Esophagus muscularis mucosa (tissue), 3 donors: ENCODE measurements at regions not wholly inside any gene's neighbourhood (a gene's known extent, or its start where the extent isn't known, plus 50 kb on each side); places are given as distances from the start of the nearest gene placed in this dataset.

ENCODE experiments used
- POLR2A ChIP-seq: fragments of 450-650 bp; IDR thresholded peaks from one replicate; pipeline ENCODE4 v1.6.1; 2017; ENCODE audit warnings: antibody characterized with exemption, moderate library complexity, mild to moderate bottlenecking, low read depth
- TF ChIP-seq, protein P1 (sequence below), 3 experiments: fragments of 200-600 bp in 2 of 3; fragments of 450-650 bp in 1 of 3; sonication (generic) in 2 of 3; IDR thresholded peaks; one replicate each; pipeline ENCODE4 v1.5.1; 2017 to 2019; ENCODE audit warnings: antibody characterized with exemption in 3 of 3, mild to moderate bottlenecking in 2 of 3, moderate library complexity in 1 of 3

DNA sequence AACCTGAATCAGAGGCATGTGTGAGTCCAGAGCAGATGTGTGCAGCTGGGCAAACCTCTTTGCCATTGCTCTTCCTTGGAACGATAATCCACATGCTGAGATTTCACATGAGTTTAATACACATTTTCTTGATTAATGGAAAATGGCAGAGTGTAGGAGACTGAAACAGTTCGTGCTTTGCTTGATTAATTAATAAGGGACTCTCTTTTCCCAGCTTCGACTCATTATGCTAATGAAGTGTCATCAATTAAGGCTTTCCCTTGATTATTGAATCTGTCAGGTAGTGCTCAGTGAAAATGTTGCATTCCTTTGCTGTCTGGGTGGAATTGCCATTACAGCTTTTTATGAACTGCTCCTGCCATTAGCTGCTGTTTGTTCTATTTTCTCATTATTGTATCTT lies 487.7 kb upstream of the NOVA1 start:
- no peak for TF ChIP-seq POLR2A
- TF ChIP-seq, protein P1, sequence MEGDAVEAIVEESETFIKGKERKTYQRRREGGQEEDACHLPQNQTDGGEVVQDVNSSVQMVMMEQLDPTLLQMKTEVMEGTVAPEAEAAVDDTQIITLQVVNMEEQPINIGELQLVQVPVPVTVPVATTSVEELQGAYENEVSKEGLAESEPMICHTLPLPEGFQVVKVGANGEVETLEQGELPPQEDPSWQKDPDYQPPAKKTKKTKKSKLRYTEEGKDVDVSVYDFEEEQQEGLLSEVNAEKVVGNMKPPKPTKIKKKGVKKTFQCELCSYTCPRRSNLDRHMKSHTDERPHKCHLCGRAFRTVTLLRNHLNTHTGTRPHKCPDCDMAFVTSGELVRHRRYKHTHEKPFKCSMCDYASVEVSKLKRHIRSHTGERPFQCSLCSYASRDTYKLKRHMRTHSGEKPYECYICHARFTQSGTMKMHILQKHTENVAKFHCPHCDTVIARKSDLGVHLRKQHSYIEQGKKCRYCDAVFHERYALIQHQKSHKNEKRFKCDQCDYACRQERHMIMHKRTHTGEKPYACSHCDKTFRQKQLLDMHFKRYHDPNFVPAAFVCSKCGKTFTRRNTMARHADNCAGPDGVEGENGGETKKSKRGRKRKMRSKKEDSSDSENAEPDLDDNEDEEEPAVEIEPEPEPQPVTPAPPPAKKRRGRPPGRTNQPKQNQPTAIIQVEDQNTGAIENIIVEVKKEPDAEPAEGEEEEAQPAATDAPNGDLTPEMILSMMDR (IDR thresholded peaks at IDR 0.05): no peak
